Breast epithelium (tissue), 3 donors: ENCODE measurements at regions not wholly inside any gene's neighbourhood (a gene's known extent, or its start where the extent isn't known, plus 50 kb on each side); places are given as distances from the start of the nearest gene placed in this dataset.

Experiments used
- POLR2AphosphoS5 ChIP-seq, 3 donors: sonication (generic); formaldehyde crosslinking; IDR thresholded peaks; one replicate each; pipeline ENCODE4 v1.6.1; 2017; ENCODE audit warnings: antibody characterized with exemption in 3 of 3
- TF ChIP-seq, protein P1 (sequence below), 3 donors: fragments of 450-650 bp; IDR thresholded peaks; one replicate each; pipeline ENCODE4 v1.5.1; 2016 to 2017; ENCODE audit warnings: antibody characterized with exemption in 3 of 3, mild to moderate bottlenecking in 3 of 3, moderate library complexity in 3 of 3

DNA sequence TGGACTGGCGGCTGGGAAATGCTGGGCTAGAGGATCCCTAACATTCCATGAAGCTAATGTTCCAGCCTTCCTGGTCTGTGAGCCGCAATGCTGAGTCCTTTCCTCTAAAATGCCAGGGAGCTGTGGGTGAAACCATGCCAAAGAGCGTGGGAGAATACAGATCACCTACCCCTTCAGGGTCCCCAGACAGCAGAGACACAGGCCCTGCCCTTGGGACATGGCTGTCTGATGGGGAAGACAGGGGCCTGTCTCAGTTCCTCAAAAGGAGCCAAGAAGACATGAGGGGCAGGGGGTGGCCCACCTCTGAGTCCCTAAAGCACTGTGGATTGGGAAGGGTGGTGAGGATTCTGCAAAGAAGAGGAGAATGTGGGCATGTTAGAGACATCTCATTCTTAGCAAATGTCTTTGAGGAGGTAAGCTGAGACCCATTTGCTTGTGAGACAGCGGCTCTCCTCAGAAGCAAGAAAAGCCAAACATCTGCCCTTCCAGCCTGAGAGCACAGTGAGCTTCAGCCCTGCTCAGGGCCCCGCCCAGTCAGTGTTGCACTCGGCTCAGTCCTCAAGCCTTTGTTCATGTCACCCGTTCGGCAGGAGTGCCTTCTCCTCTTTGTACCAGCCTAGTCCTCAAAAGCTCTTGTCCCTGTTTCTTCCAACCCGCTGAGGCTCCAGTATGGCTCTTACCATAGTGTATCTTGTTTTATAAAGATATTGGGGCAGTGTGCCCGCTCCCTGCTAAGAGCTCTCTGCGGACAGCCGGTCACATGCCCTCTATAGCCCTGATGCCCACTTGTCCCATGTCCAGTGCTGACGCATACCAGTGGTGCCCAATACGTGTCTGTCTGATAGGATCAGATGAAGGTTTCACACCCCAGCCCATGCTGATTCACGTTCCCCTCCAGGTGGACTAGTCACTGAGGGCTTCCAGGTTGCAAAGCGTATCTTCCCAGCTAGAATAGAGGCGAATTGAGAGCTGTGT is 286.2 kb downstream of the CYP26B1 start:
- TF ChIP-seq, protein P1, sequence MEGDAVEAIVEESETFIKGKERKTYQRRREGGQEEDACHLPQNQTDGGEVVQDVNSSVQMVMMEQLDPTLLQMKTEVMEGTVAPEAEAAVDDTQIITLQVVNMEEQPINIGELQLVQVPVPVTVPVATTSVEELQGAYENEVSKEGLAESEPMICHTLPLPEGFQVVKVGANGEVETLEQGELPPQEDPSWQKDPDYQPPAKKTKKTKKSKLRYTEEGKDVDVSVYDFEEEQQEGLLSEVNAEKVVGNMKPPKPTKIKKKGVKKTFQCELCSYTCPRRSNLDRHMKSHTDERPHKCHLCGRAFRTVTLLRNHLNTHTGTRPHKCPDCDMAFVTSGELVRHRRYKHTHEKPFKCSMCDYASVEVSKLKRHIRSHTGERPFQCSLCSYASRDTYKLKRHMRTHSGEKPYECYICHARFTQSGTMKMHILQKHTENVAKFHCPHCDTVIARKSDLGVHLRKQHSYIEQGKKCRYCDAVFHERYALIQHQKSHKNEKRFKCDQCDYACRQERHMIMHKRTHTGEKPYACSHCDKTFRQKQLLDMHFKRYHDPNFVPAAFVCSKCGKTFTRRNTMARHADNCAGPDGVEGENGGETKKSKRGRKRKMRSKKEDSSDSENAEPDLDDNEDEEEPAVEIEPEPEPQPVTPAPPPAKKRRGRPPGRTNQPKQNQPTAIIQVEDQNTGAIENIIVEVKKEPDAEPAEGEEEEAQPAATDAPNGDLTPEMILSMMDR (IDR thresholded peaks at IDR 0.05): no peak
- no peak for TF ChIP-seq POLR2AphosphoS5 (IDR thresholded peaks at IDR 0.05)
